PFSK-1 (cell line): ENCODE measurements at regions not wholly inside any gene's neighbourhood (a gene's known extent, or its start where the extent isn't known, plus 50 kb on each side); places are given as distances from the start of the nearest gene placed in this dataset.

Experiments used
- FOXP2 ChIP-seq: optimal IDR thresholded peaks from 2 replicates; pipeline ENCODE3; 2011; ENCODE audit warnings: borderline replicate concordance, control low read depth, inconsistent platforms; ENCODE audit not compliant: insufficient read depth; ENCODE audit errors: extremely low read length, extremely low read depth
- POLR2AphosphoS5 ChIP-seq: IDR thresholded peaks from 2 replicates; pipeline ENCODE4 v1.6.1; 2012; ENCODE audit warnings: low read depth, mild to moderate bottlenecking, control low read depth, low read length, moderate library complexity
- SIN3A ChIP-seq: IDR thresholded peaks from 2 replicates; pipeline ENCODE4 v1.6.1; 2012; ENCODE audit warnings: mild to moderate bottlenecking, low read length, moderate library complexity, borderline replicate concordance; ENCODE audit not compliant: insufficient read depth
- TAF1 ChIP-seq: IDR thresholded peaks from 2 replicates; pipeline ENCODE4 v1.6.1; 2012; ENCODE audit warnings: low read length, control low read depth, borderline replicate concordance; ENCODE audit not compliant: insufficient read depth
- TF ChIP-seq, protein P1 (sequence below), 2 experiments: IDR thresholded peaks; 2 replicates each; pipeline versions ENCODE4 v1.6.1 to v1.8.0; 2011 to 2012; ENCODE audit warnings: low read depth in 2 of 2, low read length in 2 of 2, control low read depth in 1 of 2, inconsistent platforms in 1 of 2, mild to moderate bottlenecking in 1 of 2, moderate library complexity in 1 of 2; ENCODE audit not compliant: insufficient read depth in 1 of 2

DNA sequence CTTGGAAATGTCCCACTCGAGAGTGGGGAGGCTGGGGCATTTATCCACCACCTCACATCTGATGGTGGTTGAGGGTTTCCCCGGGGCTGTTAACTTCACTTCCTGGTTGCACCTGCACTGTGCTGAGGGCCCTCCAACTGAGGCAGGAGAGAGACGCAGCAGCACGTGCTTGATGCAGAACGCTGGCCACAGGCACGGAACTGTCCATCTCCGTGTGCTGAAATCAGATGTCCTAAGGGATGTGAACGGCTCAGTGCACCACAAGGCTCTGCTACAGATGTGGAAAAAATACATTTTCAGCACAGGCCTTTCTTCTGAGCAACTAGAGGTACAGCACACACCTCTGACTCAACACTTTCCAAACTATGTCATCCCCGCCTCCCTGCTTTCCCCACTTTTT, 114.8 kb upstream of the C16orf82 start:
- TF ChIP-seq SIN3A (no peak), TAF1 (no peak)
- TF ChIP-seq, protein P1, sequence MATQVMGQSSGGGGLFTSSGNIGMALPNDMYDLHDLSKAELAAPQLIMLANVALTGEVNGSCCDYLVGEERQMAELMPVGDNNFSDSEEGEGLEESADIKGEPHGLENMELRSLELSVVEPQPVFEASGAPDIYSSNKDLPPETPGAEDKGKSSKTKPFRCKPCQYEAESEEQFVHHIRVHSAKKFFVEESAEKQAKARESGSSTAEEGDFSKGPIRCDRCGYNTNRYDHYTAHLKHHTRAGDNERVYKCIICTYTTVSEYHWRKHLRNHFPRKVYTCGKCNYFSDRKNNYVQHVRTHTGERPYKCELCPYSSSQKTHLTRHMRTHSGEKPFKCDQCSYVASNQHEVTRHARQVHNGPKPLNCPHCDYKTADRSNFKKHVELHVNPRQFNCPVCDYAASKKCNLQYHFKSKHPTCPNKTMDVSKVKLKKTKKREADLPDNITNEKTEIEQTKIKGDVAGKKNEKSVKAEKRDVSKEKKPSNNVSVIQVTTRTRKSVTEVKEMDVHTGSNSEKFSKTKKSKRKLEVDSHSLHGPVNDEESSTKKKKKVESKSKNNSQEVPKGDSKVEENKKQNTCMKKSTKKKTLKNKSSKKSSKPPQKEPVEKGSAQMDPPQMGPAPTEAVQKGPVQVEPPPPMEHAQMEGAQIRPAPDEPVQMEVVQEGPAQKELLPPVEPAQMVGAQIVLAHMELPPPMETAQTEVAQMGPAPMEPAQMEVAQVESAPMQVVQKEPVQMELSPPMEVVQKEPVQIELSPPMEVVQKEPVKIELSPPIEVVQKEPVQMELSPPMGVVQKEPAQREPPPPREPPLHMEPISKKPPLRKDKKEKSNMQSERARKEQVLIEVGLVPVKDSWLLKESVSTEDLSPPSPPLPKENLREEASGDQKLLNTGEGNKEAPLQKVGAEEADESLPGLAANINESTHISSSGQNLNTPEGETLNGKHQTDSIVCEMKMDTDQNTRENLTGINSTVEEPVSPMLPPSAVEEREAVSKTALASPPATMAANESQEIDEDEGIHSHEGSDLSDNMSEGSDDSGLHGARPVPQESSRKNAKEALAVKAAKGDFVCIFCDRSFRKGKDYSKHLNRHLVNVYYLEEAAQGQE (IDR thresholded peaks at IDR 0.05; ENCODE audit: insufficient read depth in 1 of 2, low read depth in 2 of 2, low read length in 2 of 2): peak; percentile 41 to 83; a peak in 2 of 4 replicates

DNA sequence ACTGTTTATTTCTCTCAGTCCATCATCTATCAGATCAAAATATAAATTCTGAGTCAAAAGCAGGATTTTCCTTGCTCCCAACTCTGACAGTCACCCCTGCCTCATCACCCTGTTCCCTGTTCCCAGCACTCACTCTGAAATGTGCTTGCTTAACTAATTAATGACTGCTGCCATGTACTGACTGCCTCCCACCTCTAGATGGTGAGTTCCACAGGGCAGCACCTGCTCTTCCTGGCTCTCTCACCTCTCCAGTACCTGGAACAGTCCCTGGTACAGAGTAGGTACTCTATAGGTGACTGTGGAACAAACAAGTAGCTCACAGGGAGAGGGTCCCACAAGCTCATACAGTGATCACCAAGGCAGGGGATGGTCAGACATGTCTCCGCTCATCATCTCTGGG, 114.3 kb upstream of the C16orf82 start:
- no peak for TF ChIP-seq FOXP2
- no peak for TF ChIP-seq SIN3A
- TF ChIP-seq, protein P1 (IDR thresholded peaks at IDR 0.05; ENCODE audit: insufficient read depth in 1 of 2, low read depth in 2 of 2, low read length in 2 of 2): no peak
- no peak for TF ChIP-seq POLR2AphosphoS5
- no peak for TF ChIP-seq TAF1

DNA sequence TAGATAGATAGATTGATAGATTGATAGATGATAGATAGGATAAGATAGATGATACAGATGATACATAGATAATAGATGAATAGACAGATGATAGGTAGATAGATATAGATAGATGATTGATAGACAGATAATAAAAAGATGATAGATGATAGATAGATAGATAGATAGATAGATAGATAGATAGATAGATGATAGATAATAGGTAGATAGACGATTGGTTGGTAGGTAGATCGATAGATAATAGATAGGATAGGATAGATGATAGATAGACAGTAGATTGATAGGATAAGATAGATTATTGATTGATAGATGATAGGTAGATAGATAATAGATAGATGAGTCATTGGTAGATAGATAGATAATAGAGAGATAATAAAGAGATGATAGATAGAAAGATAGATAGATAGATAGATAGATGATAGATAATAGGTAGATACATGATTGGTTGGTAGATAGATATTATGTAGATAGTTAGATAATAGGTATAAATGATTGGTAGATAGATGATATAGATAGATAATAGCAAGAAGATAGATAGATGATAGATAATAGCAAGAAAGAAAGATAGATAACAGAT, 109.4 kb upstream of the C16orf82 start:
- TF ChIP-seq TAF1: no peak
- TF ChIP-seq POLR2AphosphoS5: no peak
- TF ChIP-seq, protein P1 (IDR thresholded peaks at IDR 0.05; ENCODE audit: insufficient read depth in 1 of 2, low read depth in 2 of 2, low read length in 2 of 2): no peak
- TF ChIP-seq SIN3A: no peak
- TF ChIP-seq FOXP2: no peak

DNA sequence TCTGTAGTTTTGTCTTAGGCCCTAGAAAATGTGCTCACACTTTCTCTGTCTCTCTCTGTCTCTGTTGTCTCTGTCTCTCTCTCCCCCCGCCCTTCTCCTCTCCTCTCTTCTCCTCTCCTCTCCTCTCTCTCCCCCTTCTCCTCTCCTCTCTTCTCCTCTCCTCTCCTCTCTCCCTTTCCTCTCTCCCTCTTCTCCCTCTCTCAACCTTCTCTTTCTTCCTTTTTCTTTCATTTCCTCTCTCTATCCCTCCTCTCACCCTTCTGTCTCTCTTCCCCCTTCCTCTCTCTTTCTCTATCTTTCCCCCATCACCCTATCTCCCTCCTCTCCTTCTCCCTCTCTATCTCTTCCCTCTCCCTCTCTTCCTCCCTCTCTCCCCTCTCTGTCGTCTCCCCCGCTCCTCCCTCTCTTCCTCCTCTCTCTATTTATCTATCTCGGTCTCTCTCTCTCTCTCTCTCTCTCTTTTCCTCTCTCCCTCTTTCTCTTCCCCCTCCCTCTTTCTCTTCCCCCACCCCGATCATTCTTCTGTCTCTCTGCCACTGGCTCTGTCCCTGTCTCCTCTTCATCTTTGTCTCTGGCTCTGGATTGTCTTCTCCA, 107.2 kb upstream of the C16orf82 start:
- TF ChIP-seq, protein P1 (IDR thresholded peaks at IDR 0.05; ENCODE audit: insufficient read depth in 1 of 2, low read depth in 2 of 2, low read length in 2 of 2): no peak

DNA sequence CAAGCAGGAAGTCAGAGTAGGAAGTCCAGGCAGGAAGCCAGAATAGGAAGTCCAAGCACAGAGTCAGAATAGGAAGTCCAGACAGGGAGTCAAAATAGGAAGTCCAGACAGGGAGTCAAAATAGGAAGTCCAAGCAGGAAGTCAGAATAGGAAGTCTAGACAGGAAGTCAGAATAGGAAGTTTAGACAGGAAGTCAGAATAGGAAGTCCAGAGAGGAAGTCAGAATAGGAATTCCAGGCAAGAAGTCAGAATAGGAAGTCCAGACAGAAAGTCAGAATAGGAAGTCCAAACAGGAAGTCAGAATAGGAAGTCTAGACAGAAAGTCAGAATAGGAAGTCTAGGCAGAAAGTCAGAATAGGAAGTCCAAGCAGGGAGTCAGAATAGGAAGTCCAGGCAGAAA, 105.3 kb upstream of the C16orf82 start:
- TF ChIP-seq POLR2AphosphoS5: no peak
- no peak for TF ChIP-seq TAF1
- no peak for TF ChIP-seq SIN3A
- TF ChIP-seq, protein P1 (IDR thresholded peaks at IDR 0.05; ENCODE audit: insufficient read depth in 1 of 2, low read depth in 2 of 2, low read length in 2 of 2): no peak
